LHCN-M2 (cell line): ENCODE measurements at regions not wholly inside any gene's neighbourhood (a gene's known extent, or its start where the extent isn't known, plus 50 kb on each side); places are given as distances from the start of the nearest gene placed in this dataset.
A peak's percentile ranks its signal among the peaks of the same experiment; 100 is the strongest.

Source experiments
- DNase-seq: peaks from one replicate; pipeline ENCODE4 v3.0.0-alpha.2; 2012; ENCODE audit warnings: low read depth

DNA sequence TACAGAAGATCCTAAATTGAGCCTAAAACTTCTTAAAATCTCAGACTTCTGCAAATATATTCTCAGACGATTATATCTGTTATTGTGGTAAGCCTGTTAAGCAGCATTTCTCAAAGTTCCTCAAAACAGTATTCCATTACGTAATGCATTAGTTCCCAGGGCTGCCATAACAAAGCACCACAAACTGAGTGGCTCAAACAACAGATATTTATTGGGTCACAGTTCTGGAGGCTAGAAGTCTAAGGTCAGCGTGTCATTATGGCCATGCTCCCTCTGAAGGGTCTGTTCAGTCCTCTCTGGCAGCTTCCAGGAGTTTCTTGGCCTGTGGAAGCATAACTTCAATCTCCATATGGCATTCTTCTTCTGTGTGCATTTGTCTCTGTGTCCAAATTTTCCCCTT, 103.5 kb upstream of the ST6GALNAC5 start:
- DNase-seq, result no peak

DNA sequence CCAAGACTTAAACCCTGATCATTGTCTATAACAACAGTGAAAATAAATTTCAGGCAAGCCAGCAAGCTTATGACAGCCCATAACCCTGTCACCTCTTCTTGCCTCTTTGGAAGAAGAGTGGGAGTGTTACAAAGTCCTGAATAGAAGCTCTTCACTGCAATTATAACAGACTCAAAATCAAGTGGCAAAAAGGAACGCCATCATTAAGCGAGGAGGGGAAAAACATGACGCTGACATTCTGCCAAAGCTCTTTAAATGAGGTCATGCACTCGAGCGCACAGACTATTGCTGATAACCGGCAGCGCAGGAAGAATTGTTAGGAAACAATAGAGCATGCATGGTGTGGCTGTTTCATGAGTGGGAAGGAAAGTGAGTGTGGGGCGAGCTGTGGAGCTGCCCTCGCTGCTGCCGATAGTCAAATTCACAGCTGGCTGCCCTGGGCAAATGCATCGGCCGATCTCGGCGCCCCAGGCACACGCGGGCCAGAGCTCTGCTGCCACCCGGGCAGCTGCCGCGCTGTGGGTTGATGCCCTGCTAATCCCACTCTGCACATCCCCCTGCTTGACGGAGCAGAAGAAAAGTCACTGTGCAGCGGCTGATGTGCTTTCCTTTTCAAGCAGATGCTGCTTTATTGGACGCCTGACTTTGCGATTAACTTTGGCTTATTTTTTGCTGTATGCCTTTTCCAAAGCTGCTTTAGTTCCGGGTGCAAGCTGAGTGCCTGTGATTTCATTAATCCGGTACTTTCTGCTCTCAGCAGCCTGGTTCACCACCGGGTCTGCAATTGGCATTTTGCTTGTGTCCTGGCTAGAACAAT, 102.4 kb upstream of the ST6GALNAC5 start:
- DNase-seq, result peak; percentile 18

DNA sequence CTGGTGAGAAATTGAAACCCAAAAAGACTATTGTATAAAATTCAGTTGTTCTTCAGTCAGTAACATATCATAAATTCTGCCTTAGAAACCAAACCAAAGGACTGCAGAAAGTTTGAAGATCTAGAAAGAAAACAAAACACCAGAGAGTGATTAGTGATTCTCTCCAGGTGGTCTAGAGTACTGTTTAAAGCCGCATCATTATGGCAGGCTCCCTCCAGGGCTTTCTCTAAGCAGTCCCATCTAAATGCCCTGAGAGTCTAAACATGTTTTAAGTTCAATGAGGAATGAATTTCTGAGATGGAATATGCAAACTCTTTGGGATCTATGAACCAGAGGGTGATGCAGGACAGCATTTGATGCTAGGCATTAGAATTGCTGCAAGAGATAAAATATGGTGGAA, 100.9 kb upstream of the ST6GALNAC5 start:
- no peak for DNase-seq

DNA sequence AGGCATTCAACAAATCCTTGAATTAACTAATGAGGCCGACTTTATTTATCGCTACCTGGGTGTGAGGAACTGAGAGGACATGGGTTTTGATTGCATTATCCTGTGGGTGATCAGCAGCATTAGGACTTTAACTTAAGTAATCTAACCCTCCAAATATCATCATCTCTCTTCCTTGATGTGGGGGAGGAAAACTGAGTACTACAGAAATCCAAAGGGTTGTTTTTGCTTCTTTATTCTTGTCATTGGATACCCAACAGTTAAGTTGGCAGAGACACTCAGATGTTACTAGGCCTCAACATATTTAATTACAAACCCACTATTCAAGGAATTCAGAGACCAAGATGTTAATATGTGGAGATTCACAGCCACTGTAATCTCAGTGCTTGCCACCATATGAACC, 97.4 kb upstream of the ST6GALNAC5 start:
- no peak for DNase-seq

DNA sequence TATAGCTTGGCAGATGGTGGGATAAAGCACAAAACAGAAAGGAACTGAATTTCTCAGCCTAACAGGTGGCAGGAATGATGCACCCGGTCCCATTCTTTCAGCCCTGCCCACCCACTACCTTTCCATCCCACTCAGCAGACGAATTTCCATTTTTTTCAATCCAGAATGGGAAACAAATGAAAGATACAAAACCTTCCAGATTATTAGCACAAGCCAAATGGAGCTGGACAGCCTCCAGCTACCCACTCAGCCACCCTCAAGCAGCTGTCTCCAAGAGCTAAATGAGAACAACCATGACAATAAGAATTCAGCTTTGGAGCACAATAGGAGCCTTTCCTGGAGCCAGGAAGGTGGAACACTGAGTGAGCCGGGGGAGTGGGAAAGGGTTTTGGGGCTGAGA, 96.3 kb upstream of the ST6GALNAC5 start:
- no peak for DNase-seq

DNA sequence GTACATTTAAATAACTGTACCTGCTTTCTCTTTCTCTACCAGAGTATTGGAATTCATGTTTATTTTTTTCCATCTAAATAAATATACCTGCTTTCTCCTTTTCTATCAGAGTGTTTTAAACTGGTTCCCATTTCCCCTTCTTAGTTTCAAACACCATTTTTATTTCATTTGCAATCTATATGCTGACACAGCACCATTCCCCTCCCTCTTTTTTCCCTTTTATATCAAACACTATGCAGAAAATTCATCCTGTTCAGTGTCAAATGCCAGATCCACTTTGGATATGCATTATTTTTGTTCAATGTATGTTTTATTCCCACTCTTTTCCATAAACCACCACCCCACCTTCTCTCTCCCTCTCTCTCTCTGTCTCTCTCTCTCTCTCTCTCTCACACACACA, 85.8 kb upstream of the ST6GALNAC5 start:
- no peak for DNase-seq

DNA sequence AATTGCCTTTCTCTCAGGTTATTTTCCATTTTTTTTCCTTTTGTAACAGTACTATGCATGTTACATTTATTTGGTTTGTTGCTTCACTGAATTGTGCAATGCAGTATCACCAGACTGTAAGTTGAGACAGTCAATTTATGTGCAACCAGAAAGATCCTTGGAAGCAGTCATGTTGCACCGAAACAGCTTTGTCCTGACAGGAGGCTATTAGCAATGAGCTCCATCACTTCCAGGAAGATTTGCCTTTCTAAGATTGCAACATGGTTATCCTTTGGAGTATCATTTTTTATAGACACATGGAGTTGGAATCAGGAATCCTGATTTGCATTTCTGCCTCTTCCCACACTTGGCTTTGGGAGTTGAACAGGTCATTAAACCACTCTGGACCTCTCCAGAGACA, 84.5 kb upstream of the ST6GALNAC5 start:
- DNase-seq, result peak; percentile 39

DNA sequence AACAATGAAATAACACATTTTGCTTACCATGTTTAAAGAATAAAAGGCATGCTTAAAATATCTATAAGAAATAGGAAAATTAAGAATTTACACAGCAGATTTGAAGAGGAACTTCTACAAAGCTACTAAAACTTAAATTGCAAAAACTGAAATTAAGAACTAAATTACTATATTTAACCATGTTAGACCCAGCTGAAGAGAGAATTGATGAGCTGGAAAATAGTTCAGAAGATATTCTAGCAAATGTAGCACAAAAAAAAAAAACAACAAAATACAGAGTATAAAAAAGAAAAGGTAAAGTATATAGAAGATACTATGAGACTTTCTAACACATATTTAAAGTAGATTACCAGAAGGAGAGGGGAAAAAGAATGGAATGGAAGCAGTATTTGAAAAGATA, 82.8 kb upstream of the ST6GALNAC5 start:
- DNase-seq, result no peak

DNA sequence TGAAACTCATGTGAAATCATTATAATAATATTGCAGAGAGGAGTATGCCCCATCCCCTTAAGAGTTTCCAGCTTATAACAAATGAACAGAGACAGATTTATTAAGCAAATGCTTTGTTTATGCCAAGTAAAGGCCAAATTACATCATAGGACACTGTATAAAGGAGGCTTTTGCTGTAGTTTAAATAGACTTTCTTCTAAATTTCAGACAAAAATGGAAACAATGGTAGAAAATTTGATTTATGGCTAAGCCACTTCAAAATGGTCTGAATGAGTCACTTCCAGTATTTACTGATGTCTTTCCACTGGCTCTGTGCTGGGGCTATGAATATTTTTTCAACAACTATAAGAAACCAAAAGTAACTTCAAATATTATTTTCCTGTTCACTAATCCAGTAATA, 81.1 kb upstream of the ST6GALNAC5 start:
- DNase-seq, result no peak

DNA sequence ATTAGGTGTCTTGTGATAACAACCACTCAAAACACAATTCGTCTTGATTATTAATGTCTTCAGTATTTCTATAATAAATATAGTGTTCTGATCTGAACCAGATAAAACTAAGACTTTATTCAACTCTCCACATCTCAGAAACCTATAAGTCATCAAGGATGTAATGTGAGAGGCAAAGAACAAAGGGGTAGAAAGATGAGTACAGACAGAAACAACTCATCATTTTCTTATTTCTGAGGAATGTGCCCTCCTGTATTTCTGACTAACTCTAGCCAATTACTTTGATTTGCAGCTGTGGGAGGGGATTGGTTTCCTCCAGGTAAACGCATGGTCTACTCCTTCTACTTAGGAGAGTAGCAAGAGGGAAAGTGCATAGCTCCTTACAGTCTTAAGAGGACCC, 73.7 kb upstream of the ST6GALNAC5 start:
- DNase-seq, result no peak

DNA sequence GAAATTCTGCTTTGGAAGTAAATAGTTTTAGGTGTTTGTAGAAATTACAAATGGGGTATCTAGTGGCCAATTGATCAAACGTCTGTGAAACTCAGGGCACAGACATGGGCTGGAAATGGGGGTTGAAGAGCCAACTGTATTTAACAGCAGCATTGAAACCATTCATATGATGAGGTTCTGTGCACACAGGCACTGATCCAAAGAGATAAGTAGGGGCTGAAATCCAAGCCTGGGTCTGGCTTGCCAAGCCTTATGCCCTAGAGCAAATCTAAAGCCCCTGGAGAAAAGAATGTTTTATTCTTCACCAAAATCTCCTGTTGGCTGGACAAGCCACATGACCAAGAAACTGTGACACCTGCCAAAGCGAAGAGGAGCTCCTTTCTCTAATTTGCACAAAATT, 67.6 kb upstream of the ST6GALNAC5 start:
- DNase-seq, result no peak

DNA sequence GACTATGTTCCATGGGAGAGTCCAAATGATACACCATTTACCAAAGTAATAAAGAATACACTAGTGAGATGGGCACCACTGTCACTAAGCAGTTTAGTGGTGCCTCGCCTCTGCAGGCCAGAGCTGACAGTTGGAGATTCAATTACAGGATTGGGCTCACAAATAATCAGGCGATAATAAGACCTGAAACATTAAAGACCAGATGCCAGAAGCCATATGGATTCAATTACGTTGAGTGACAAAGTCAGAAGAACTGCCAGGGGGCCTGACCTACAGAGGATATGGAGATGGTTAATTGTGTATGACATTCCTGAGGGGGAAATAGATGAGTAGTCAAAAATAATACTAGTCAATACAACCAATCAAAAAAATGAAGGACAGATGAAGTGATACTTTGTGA, 65.2 kb upstream of the ST6GALNAC5 start:
- no peak for DNase-seq

DNA sequence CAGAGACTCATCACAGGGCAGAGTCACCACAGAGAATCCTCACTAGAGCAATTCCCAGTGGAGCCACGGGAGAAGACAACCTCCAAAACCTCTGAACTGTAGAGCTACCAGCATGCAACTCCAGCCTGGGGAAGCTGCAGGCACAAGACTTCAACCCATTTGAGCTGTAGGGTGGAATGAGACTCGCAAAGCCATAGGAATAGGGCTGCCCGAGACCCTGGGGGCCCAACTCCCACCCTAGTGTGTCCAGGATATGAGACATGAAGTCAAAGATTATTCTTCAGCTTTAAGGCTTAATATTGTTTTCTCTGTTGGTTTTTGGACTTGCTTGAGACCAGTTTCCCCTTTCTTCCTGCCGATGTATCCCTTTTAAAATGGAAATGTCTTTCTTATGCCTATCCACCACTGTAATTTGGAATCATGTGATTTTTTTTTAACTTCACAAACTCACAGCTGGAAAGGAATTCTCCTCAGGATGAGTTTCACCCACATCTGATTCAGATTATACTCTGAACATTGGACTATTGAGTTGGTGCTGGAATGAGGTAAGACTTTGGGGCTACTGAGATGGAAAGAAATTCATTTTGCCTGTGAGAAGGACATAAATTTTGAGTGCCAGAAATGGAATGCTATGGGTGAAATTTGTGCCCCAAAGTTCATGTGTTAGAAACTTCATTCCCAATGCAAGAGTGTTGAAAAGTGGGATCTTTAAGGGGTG, 59.6 kb upstream of the ST6GALNAC5 start:
- DNase-seq, result no peak
